Hepatocyte (in vitro differentiated cells): ENCODE measurements at regions not wholly inside any gene's neighbourhood (a gene's known extent, or its start where the extent isn't known, plus 50 kb on each side); places are given as distances from the start of the nearest gene placed in this dataset.

ENCODE experiments used
- DNase-seq: peaks from one replicate; pipeline ENCODE4 v3.0.0-alpha.2; 2016; ENCODE audit warnings: low spot score
- H2AFZ ChIP-seq: fragments of 200-600 bp; sonication (generic); 2 replicates; pipeline ENCODE4 v1.6.0; 2016; ENCODE audit warnings: antibody characterized with exemption, mild to moderate bottlenecking
- H3K27ac ChIP-seq: fragments of 200-600 bp; sonication (generic); 2 replicates; pipeline ENCODE4 v1.5.1; 2016; ENCODE audit warnings: mild to moderate bottlenecking
- H3K27me3 ChIP-seq: fragments of 200-600 bp; sonication (generic); 2 replicates; pipeline ENCODE4 v1.6.1; 2016
- H3K36me3 ChIP-seq: fragments of 200-600 bp; sonication (generic); replicated peaks from 2 replicates; pipeline ENCODE4 v1.5.1; 2016; ENCODE audit warnings: low read depth; ENCODE audit not compliant: insufficient read depth
- H3K4me1 ChIP-seq: fragments of 200-600 bp; sonication (generic); 2 replicates; pipeline ENCODE4 v1.5.1; 2016; ENCODE audit warnings: mild to moderate bottlenecking, moderate library complexity; ENCODE audit not compliant: insufficient read depth
- H3K4me2 ChIP-seq: fragments of 200-600 bp; sonication (generic); 2 replicates; pipeline ENCODE4 v1.6.0; 2016
- H3K4me3 ChIP-seq: fragments of 200-600 bp; sonication (generic); 2 replicates; pipeline ENCODE4 v1.5.1; 2016; ENCODE audit warnings: mild to moderate bottlenecking
- H3K79me2 ChIP-seq: fragments of 200-600 bp; sonication (generic); 2 replicates; pipeline ENCODE4 v1.6.0; 2017; ENCODE audit warnings: mild to moderate bottlenecking
- H3K9me2 ChIP-seq: fragments of 200-600 bp; sonication (generic); replicated peaks from 2 replicates; pipeline ENCODE4 v1.6.0; 2017; ENCODE audit warnings: mild to moderate bottlenecking; ENCODE audit not compliant: insufficient read depth
- H3K9me3 ChIP-seq: fragments of 200-600 bp; sonication (generic); 2 replicates; pipeline ENCODE4 v1.5.1; 2016; ENCODE audit warnings: low read depth, mild to moderate bottlenecking
- H4K20me1 ChIP-seq: fragments of 200-600 bp; sonication (generic); 2 replicates; pipeline ENCODE4 v1.6.0; 2016; ENCODE audit warnings: mild to moderate bottlenecking; ENCODE audit not compliant: insufficient read depth, poor library complexity, severe bottlenecking
- EZH2 ChIP-seq: fragments of 200-600 bp; sonication (generic); IDR thresholded peaks from 2 replicates; pipeline ENCODE4 v1.6.1; 2016; ENCODE audit warnings: antibody characterized with exemption, mild to moderate bottlenecking, borderline replicate concordance
- EZH2phosphoT487 ChIP-seq: fragments of 200-600 bp; sonication (generic); IDR thresholded peaks from one replicate; pipeline ENCODE4 v1.6.1; 2018; ENCODE audit warnings: antibody characterized with exemption, mild to moderate bottlenecking, low read depth, moderate library complexity; ENCODE audit not compliant: unreplicated experiment, severe bottlenecking
- WGBS: methylation state at CpG from one replicate; pipeline ENCODE4 v1.1.6; 2016; ENCODE audit warnings: low lambda C conversion rate; ENCODE audit errors: missing lambda C conversion rate; 5-methylcytosine and 5-hydroxymethylcytosine counted together
- TF ChIP-seq, protein P1 (sequence below): fragments of 200-600 bp; sonication (generic); IDR thresholded peaks from 2 replicates; pipeline ENCODE4 v1.5.1; 2016; ENCODE audit warnings: antibody characterized with exemption, mild to moderate bottlenecking; ENCODE audit not compliant: poor library complexity

DNA sequence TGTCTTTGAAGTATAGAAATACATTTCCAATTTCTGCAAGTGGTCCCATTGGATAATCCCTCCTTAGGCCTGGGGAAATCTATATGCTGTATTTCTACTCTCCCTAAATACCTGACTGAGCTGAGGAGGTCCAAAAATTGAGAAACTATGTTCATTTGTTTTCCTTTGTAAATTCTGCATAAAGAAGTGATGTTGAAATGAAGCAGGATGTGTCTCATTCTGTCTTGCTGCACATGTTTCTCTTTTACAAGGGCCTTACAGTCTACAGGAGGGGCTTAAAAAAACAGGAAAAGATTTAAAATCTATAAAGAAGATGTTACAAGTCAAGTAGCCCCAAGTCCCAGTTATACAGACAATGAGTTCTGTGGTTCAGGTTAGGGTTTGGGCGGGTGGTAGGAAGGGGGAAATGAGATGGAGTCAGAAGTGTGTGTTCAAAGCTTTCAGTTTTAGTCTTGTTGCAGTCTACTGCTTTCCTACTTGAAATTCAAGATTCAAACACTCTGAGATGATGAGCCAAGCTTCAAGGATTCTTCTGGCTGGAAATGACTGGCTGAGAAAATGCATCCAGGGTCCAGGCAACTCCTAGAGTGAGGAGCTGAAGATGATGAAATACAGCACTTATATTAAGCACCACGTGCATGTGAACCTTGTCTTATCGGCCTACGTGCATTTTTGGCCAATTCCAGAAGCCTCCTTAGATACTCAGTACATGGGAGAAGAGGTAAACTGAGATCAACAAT is 146.3 kb upstream of the CELF4 start:
- Histone ChIP-seq H3K4me3 (no peak overlapping the region), H2AFZ (no peak overlapping the region), H3K9me3 (no peaks in the 10 kb centered on the region), H4K20me1 (no peaks in the 10 kb centered on the region), H3K9me2 (no peaks in the 10 kb centered on the region), H3K79me2 (no peaks in the 10 kb centered on the region), H3K4me2 (no peak overlapping the region), H3K27me3 (no peaks in the 10 kb centered on the region), H3K36me3 (no peaks in the 10 kb centered on the region), H3K4me1 (peaks cover 5% of the 10 kb centered on the region), H3K27ac (no peak overlapping the region)
- TF ChIP-seq EZH2 (no peak), EZH2phosphoT487 (no peak)
- TF ChIP-seq, protein P1, sequence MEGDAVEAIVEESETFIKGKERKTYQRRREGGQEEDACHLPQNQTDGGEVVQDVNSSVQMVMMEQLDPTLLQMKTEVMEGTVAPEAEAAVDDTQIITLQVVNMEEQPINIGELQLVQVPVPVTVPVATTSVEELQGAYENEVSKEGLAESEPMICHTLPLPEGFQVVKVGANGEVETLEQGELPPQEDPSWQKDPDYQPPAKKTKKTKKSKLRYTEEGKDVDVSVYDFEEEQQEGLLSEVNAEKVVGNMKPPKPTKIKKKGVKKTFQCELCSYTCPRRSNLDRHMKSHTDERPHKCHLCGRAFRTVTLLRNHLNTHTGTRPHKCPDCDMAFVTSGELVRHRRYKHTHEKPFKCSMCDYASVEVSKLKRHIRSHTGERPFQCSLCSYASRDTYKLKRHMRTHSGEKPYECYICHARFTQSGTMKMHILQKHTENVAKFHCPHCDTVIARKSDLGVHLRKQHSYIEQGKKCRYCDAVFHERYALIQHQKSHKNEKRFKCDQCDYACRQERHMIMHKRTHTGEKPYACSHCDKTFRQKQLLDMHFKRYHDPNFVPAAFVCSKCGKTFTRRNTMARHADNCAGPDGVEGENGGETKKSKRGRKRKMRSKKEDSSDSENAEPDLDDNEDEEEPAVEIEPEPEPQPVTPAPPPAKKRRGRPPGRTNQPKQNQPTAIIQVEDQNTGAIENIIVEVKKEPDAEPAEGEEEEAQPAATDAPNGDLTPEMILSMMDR, result no peak
- 89% methylated on average over 4 of the region's 4 CpGs for WGBS
- DNase-seq, result no peak

DNA sequence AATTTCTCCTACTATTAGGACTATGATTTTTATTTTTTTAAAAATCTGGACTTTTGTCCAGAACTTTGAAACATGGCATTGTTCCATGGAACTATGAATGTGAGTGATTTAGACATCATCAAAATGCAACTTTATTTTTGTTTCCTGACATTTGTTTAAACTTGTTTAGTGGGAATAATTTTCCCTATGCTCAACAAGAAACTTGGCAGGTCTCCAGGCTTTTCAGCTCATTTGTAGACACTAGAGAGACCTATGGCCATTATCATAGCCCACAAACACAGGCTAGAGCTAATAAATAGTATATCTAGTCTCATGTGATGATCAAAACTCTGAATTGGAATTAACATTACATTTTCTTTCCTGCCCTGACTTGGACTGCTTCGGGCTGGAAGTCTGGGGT is 145.1 kb upstream of the CELF4 start:
- Histone ChIP-seq H3K79me2 (no peaks in the 10 kb centered on the region), H3K27me3 (no peaks in the 10 kb centered on the region), H3K9me2 (no peaks in the 10 kb centered on the region), H3K36me3 (no peaks in the 10 kb centered on the region), H3K9me3 (no peaks in the 10 kb centered on the region), H3K4me2 (no peak overlapping the region), H4K20me1 (no peaks in the 10 kb centered on the region), H3K4me3 (no peak overlapping the region), H3K4me1 (peaks cover 1% of the 10 kb centered on the region), H3K27ac (no peak overlapping the region), H2AFZ (no peak overlapping the region)
- DNase-seq, result no peak
- WGBS, result 83% methylated on average over 1 of the region's 1 CpG
- no peak for TF ChIP-seq EZH2phosphoT487
- TF ChIP-seq, protein P1, result no peak

DNA sequence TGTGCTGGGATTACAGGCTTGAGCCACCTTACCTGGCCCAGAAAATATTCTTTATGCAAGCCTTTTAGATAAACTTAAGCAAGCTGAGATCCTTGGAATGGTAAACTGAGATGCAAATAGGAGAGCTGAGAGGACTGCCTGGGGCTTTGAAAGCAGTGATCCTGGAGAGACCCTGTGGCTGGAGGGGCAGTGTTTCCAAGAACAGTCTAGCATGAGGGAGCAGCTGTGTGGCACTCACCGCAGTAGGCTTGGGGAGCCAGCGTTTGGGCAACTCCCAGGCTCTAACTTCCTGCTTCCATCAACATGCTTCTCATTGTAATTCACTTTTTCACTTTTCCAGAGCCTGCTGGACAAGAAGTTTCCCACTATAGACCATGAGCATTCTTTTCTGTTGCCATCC is 144.1 kb upstream of the CELF4 start:
- no peak overlapping the region for H3K4me3 ChIP-seq
- TF ChIP-seq, protein P1, result no peak
- TF ChIP-seq EZH2phosphoT487 (no peak), EZH2 (no peak)
- H3K27ac ChIP-seq, result no peak overlapping the region
- no peaks in the 10 kb centered on the region for H3K9me3 ChIP-seq
- no peak for DNase-seq
- no peaks in the 10 kb centered on the region for H4K20me1 ChIP-seq
- WGBS, result 74% methylated on average over 2 of the region's 2 CpGs
- H3K4me2 ChIP-seq, result no peak overlapping the region
- H3K36me3 ChIP-seq, result no peaks in the 10 kb centered on the region
- no peaks in the 10 kb centered on the region for H3K79me2 ChIP-seq
- no peaks in the 10 kb centered on the region for H3K9me2 ChIP-seq
- no peaks in the 10 kb centered on the region for H3K4me1 ChIP-seq
- H3K27me3 ChIP-seq, result no peaks in the 10 kb centered on the region
- no peak overlapping the region for H2AFZ ChIP-seq
